22Rv1 (cell line): ENCODE measurements at regions not wholly inside any gene's neighbourhood (a gene's known extent, or its start where the extent isn't known, plus 50 kb on each side); places are given as distances from the start of the nearest gene placed in this dataset.

Experiments
- ZFX ChIP-seq: fragments of 450-650 bp; IDR thresholded peaks from 2 replicates; pipeline ENCODE4 v1.6.1; 2017; ENCODE audit warnings: antibody characterized with exemption, borderline replicate concordance
- TF ChIP-seq, protein P1 (sequence below): fragments of 450-650 bp; IDR thresholded peaks from 2 replicates; pipeline ENCODE4 v1.5.1; 2017; ENCODE audit warnings: mild to moderate bottlenecking

GRCh38 chr10:128929131-128929530 lies 537.9 kb upstream of the MGMT start:
- TF ChIP-seq, protein P1, sequence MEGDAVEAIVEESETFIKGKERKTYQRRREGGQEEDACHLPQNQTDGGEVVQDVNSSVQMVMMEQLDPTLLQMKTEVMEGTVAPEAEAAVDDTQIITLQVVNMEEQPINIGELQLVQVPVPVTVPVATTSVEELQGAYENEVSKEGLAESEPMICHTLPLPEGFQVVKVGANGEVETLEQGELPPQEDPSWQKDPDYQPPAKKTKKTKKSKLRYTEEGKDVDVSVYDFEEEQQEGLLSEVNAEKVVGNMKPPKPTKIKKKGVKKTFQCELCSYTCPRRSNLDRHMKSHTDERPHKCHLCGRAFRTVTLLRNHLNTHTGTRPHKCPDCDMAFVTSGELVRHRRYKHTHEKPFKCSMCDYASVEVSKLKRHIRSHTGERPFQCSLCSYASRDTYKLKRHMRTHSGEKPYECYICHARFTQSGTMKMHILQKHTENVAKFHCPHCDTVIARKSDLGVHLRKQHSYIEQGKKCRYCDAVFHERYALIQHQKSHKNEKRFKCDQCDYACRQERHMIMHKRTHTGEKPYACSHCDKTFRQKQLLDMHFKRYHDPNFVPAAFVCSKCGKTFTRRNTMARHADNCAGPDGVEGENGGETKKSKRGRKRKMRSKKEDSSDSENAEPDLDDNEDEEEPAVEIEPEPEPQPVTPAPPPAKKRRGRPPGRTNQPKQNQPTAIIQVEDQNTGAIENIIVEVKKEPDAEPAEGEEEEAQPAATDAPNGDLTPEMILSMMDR: no peak
- no peak for TF ChIP-seq ZFX
